Neural cell (in vitro differentiated cells): ENCODE measurements at regions not wholly inside any gene's neighbourhood (a gene's known extent, or its start where the extent isn't known, plus 50 kb on each side); places are given as distances from the start of the nearest gene placed in this dataset.
A peak's percentile ranks its signal among the peaks of the same experiment; 100 is the strongest.

Source experiments
- H2AFZ ChIP-seq: fragments of 200-600, 300-800 bp; sonication (generic), shearing (Covaris generic); 2 replicates; pipeline ENCODE4 v1.6.0; 2014; ENCODE audit warnings: low read depth, mild to moderate bottlenecking, antibody characterized with exemption, low read length, moderate library complexity
- H3F3A ChIP-seq: fragments of 200-600 bp; shearing (Covaris generic); 2 replicates; pipeline ENCODE4 v1.6.1; 2016; ENCODE audit warnings: mild to moderate bottlenecking, moderate library complexity, mixed read lengths, antibody characterized with exemption, low read length; ENCODE audit not compliant: insufficient read depth, poor library complexity, severe bottlenecking
- H3K27ac ChIP-seq: fragments of 200-600, 300-800 bp; sonication (generic), shearing (Covaris generic); 2 replicates; pipeline ENCODE4 v1.5.1; 2014; ENCODE audit warnings: mild to moderate bottlenecking, low read length, moderate library complexity
- H3K27me3 ChIP-seq: fragments of 300-800, 200-600 bp; sonication (generic), shearing (Covaris generic); 2 replicates; pipeline ENCODE4 v1.6.0; 2014; ENCODE audit warnings: mild to moderate bottlenecking, low read depth, low read length, moderate library complexity; ENCODE audit not compliant: insufficient read depth
- H3K36me3 ChIP-seq: fragments of 300-800, 200-600 bp; sonication (generic), shearing (Covaris generic); 2 replicates; pipeline ENCODE4 v1.5.1; 2014; ENCODE audit warnings: mild to moderate bottlenecking, antibody characterized with exemption, low read length, moderate library complexity; ENCODE audit not compliant: insufficient read depth
- H3K4me2 ChIP-seq: fragments of 300-800, 200-600 bp; sonication (generic), shearing (Covaris generic); 2 replicates; pipeline ENCODE4 v1.6.0; 2014; ENCODE audit warnings: mild to moderate bottlenecking, low read length
- H3K4me3 ChIP-seq: fragments of 300-800, 200-600 bp; sonication (generic), shearing (Covaris generic); 2 replicates; pipeline ENCODE4 v1.5.1; 2014; ENCODE audit warnings: mild to moderate bottlenecking, low read length, moderate library complexity
- H3K79me2 ChIP-seq: fragments of 200-600 bp; shearing (Covaris generic); replicated peaks from 2 replicates; pipeline ENCODE4 v1.6.0; 2014; ENCODE audit warnings: mild to moderate bottlenecking, low read length, moderate library complexity; ENCODE audit not compliant: insufficient read depth
- H3K9ac ChIP-seq: fragments of 300-800, 200-600 bp; sonication (generic), shearing (Covaris generic); 2 replicates; pipeline ENCODE4 v1.6.1; 2016; ENCODE audit warnings: mild to moderate bottlenecking, low read length, mixed read lengths
- H3K9me2 ChIP-seq: fragments of 200-600 bp; shearing (Covaris generic); 2 replicates; pipeline ENCODE4 v1.6.1; 2016; ENCODE audit warnings: mild to moderate bottlenecking, low read length, mixed read lengths; ENCODE audit not compliant: insufficient read depth
- H3K9me3 ChIP-seq: fragments of 200-600, 300-800 bp; sonication (generic), shearing (Covaris generic); 2 replicates; pipeline ENCODE4 v1.6.1; 2016; ENCODE audit warnings: mild to moderate bottlenecking, mixed run types, low read length, moderate library complexity, mixed read lengths
- H4K20me1 ChIP-seq: fragments of 200-600 bp; shearing (Covaris generic); 2 replicates; pipeline ENCODE4 v1.6.1; 2016; ENCODE audit warnings: mild to moderate bottlenecking, mixed run types; ENCODE audit not compliant: insufficient read depth
- CTCF ChIP-seq: fragments of 450-650 bp; IDR thresholded peaks from 2 replicates; pipeline ENCODE4 v1.5.1; 2014; ENCODE audit warnings: antibody characterized with exemption, mild to moderate bottlenecking, moderate library complexity; ENCODE audit not compliant: poor library complexity, severe bottlenecking
- EP300 ChIP-seq: fragments of 450-650 bp; conservative IDR thresholded peaks from 2 replicates; pipeline ENCODE4 v1.6.1; 2014; ENCODE audit warnings: antibody characterized with exemption, mild to moderate bottlenecking, moderate library complexity; ENCODE audit not compliant: poor library complexity, severe bottlenecking
- EZH2 ChIP-seq: fragments of 200-600, 300-800 bp; shearing (Covaris generic), sonication (generic); IDR thresholded peaks from 2 replicates; pipeline ENCODE4 v1.6.1; 2014; ENCODE audit warnings: antibody characterized with exemption, low read length, borderline replicate concordance, mild to moderate bottlenecking; ENCODE audit not compliant: insufficient read depth, poor library complexity, severe bottlenecking
- MXI1 ChIP-seq: fragments of 450-650 bp; conservative IDR thresholded peaks from 2 replicates; pipeline ENCODE4 v1.6.1; 2014; ENCODE audit warnings: antibody characterized with exemption, mild to moderate bottlenecking; ENCODE audit not compliant: poor library complexity, severe bottlenecking
- POLR2AphosphoS5 ChIP-seq: IDR thresholded peaks from 2 replicates; pipeline ENCODE4 v1.6.1; 2012
- RAD21 ChIP-seq: fragments of 450-650 bp; conservative IDR thresholded peaks from 2 replicates; pipeline ENCODE4 v1.6.1; 2014; ENCODE audit warnings: antibody characterized with exemption, mild to moderate bottlenecking, moderate library complexity
- REST ChIP-seq: IDR thresholded peaks from 2 replicates; pipeline ENCODE4 v1.6.1; 2012; ENCODE audit warnings: borderline replicate concordance
- SMC3 ChIP-seq: fragments of 450-650 bp; conservative IDR thresholded peaks from 2 replicates; pipeline ENCODE4 v1.6.1; 2014; ENCODE audit warnings: antibody characterized with exemption, mild to moderate bottlenecking, moderate library complexity; ENCODE audit not compliant: poor library complexity
- TAF1 ChIP-seq: IDR thresholded peaks from 2 replicates; pipeline ENCODE4 v1.6.1; 2012; ENCODE audit warnings: low read depth

- H3K36me3 ChIP-seq: no peaks in the 10 kb centered on the region
- H3K4me3 ChIP-seq: no peak overlapping the region
- no peaks in the 10 kb centered on the region for H3K9me2 ChIP-seq
- H3K27me3 ChIP-seq: no peaks in the 10 kb centered on the region
- H3K9ac ChIP-seq: no peak overlapping the region
- H4K20me1 ChIP-seq: no peaks in the 10 kb centered on the region
- no peak overlapping the region for H3K4me2 ChIP-seq
- no peaks in the 10 kb centered on the region for H3K9me3 ChIP-seq
- no peak for TF ChIP-seq REST
- TF ChIP-seq POLR2AphosphoS5: no peak
- TF ChIP-seq SMC3: no peak
- TF ChIP-seq EP300: no peak
- H3K27ac ChIP-seq: no peak overlapping the region
- H2AFZ ChIP-seq: no peak overlapping the region
- H3K79me2 ChIP-seq: no peaks in the 10 kb centered on the region
- no peaks in the 10 kb centered on the region for H3F3A ChIP-seq
Observed at GRCh38 chr3:150069633-150070032, 98.9 kb upstream of the PFN2 start.

DNA sequence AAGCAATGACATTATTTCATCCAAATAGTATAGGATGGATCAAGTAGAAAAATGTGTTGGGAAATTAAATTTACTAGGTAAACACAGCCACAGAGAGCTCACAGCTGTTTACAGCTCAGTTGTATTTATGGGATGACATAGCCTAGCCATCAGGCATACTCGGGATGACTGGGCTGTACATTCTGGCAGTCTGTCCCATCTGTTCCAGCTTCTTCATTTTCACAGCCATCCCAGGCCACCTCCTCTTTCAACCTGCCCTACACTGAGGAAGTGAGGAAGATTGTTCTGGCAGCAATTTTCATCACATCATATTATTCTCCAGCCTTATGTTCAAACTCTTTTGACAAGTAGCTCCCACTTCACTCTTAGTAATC is 98.4 kb upstream of the PFN2 start:
- TF ChIP-seq POLR2AphosphoS5: peak; percentile 17
- no peak for TF ChIP-seq RAD21
- TF ChIP-seq EP300: no peak
- Histone ChIP-seq H3K36me3 (no peaks in the 10 kb centered on the region), H3K4me2 (no peak overlapping the region), H3K9me2 (no peaks in the 10 kb centered on the region), H3K9me3 (no peaks in the 10 kb centered on the region), H3K27me3 (no peaks in the 10 kb centered on the region), H3K4me3 (no peak overlapping the region), H3K79me2 (no peaks in the 10 kb centered on the region), H2AFZ (no peak overlapping the region), H4K20me1 (no peaks in the 10 kb centered on the region), H3K9ac (no peak overlapping the region), H3F3A (no peaks in the 10 kb centered on the region), H3K27ac (no peak overlapping the region)

- no peak overlapping the region for H3K9ac ChIP-seq
- H2AFZ ChIP-seq: no peak overlapping the region
- no peak overlapping the region for H3K4me2 ChIP-seq
- H3K9me3 ChIP-seq: no peaks in the 10 kb centered on the region
- no peaks in the 10 kb centered on the region for H3K79me2 ChIP-seq
- H3K27ac ChIP-seq: no peak overlapping the region
- H3F3A ChIP-seq: no peaks in the 10 kb centered on the region
- H3K36me3 ChIP-seq: no peaks in the 10 kb centered on the region
- no peaks in the 10 kb centered on the region for H3K9me2 ChIP-seq
- TF ChIP-seq CTCF (no peak), RAD21 (no peak), POLR2AphosphoS5 (no peak), EP300 (no peak), MXI1 (no peak), TAF1 (no peak), EZH2 (no peak), SMC3 (no peak)
- no peaks in the 10 kb centered on the region for H4K20me1 ChIP-seq
- no peak overlapping the region for H3K4me3 ChIP-seq
- no peaks in the 10 kb centered on the region for H3K27me3 ChIP-seq
Observed at GRCh38 chr3:150068440-150069153, 97.9 kb upstream of the PFN2 start.
